Activated CD8-positive, alpha-beta memory T cell treated with anti-CD3 and anti-CD28 coated beads, Interleukin-2, amount 50 U/mL, for 48 hours (primary cell): ENCODE measurements at regions not wholly inside any gene's neighbourhood (a gene's known extent, or its start where the extent isn't known, plus 50 kb on each side); places are given as distances from the start of the nearest gene placed in this dataset.

Experiments used
- DNase-seq: peaks from one replicate; pipeline ENCODE4 v3.0.0-alpha.2; 2020

- DNase-seq: no peak
These were observed 62.6 kb upstream of the MACF1 start for GRCh38 chr1:39141925-39142324.

DNA sequence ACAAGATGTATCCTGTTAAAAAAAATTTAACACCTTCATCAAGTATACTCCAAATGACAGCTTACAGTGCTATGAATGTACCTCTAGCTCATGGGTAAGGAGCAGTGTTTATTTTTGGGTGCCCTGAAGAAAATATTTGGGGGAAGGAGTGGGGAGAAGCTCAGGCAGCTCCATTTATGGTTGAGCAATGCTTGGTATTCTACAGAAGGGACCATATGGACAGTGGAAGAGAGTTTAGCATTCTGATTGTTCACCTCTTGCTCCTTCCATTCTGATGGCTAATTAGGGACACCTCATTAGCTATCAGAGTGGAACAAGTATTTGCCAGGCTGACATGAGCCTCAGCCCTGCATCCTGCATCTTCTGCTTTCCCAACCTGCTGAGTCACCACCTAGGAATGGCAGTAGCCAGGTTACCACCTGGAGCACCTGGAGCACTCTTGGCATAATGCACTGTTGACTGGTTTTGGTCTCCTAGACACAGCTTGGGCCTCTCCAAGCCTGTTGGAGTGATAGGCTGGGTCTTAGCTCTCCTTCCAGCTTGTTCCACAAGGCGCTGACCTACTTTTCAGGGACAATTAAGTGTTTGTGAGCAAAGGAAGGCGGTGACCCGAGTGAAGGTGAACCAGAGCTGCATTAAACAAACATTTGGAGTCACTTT is 62.0 kb upstream of the MACF1 start:
- DNase-seq: no peak

GRCh38 chr1:39144924-39145323 is 59.6 kb upstream of the MACF1 start:
- DNase-seq: no peak

GRCh38 chr1:39145331-39145965 is 59.0 kb upstream of the MACF1 start:
- no peak for DNase-seq

DNA sequence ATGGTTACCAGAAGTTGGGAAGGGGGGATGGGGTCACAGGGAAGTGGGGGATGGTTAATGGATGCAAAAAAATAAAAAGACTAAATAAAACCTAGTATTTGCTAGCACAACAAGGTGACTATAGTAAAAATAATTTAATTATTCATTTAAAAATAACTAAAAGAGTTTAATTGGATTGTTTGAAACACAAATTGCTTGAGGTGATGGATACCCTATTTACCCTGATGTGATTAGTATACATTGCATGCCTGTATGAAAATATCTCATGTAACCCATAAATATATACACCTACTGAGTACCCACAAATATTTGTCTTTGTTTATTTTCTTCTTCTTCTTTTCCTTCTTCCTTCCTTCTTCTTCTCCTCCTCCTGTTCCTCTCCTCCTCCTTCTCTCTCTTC is 57.8 kb upstream of the MACF1 start:
- DNase-seq: no peak

DNA sequence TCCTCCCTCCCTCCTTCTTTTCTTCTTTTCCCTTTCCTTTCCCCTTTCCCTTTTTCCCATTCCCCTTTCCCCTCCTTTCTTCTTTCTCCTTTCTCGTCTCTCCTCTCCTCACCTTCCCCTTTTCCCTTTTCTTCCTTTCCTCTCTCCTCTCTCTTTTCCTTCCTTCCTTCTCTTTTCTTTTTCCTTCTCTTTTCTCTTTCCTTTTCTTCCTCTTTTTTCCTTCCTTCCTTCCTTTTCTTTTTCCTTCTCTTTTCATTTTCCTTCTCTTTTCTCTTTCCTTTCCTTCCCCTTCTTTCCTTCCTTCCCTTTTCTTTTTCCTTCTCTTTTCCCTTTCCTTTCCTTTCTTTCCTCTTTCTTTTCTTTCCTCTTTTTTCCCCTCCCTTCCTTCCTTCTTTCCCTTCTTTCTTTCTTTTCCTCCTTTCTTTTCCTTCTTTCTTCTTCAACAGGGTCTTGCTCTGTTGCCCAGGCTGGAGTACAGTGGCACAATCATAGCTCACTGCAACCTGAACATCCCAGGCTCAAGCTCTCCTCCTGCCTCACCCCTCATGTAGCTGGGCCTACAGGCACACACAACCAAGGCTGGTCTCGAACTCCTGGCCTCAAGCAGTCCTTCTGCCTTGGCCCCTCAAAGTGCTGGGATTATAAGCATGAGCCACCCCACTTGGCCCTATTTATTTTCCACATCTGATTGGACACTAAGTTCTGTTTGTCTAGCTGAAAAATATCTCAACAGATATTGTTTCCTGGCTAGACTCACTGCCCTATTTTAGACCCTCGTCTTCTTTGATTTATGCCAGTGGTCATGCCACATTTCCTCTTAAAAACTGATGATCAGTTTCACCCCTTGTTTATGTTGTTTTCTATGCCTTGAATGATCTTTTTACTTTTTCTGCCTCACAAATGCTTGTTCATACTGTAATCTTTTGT is 57.1 kb upstream of the MACF1 start:
- no peak for DNase-seq

- DNase-seq: no peak
These were observed 55.6 kb upstream of the MACF1 start for GRCh38 chr1:39148942-39149341.

- no peak for DNase-seq
These were observed 55.0 kb upstream of the MACF1 start for GRCh38 chr1:39149509-39149908.

- DNase-seq: no peak
These were observed 53.7 kb upstream of the MACF1 start for GRCh38 chr1:39150779-39151178.

GRCh38 chr1:39151267-39151666 is 53.2 kb upstream of the MACF1 start:
- DNase-seq: no peak

GRCh38 chr1:39152923-39153322 is 51.6 kb upstream of the MACF1 start:
- no peak for DNase-seq

DNA sequence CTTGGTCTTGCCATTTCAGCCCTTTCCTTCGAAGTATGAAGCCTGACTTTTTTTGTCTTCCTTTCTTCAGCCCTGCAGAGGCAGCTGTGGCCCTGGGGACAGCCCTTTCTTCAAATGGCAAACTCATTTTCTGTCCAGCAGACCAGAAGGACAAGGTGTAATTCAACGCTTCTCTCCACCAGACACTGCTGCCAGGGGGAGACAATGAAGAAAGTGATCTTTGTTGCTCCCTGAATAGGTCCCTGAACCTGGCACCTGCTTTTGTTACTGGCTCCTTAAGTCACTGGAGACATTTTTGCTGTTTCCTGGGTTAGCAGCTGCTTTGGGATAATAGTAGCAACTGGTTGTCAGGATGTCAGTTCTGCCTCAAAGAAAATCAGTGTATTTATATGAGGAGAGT is 50.8 kb upstream of the MACF1 start:
- no peak for DNase-seq

DNA sequence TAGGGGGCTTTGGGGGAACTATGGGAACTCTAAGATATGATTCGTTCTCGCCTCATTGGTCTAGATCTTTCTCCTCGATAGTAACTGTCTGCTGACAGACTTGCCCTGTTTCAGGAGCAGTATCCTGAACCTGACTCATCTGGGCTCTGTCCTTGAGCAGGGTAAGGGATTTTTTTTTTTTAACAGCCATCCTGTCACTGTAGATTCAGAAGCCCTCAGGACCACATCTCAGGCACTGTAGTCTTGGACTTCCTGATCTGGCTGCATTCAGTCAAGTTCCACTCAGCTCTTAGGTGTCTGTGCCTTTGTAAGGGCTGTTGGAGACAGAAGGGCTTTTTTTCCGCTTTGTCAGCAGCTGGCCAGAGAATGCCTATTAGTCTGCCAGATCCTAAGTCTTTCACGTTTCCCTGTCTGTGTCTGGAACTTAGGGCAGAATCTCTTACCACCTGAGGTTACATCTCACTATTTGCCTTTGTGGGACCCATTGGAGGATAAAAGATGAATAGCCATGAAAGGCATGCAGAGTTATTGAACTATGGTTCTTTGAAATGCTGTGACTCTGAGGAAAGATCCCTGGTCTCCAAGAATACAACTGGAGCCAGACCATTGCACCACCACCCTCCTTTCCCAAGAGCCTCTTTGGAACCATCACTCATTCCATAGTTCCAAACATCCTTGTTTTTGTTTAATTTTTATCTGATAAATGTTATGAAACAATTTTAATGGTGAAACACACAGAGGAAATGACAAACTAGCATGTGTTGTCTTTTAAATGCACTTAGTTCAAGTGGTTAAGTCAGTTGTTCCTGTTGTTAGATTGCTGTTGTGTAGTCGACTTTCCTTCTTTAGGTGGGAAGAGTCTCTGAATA is 49.7 kb upstream of the MACF1 start:
- DNase-seq: no peak
